ENCODE measurements at regions not wholly inside any gene's neighbourhood (a gene's known extent, or its start where the extent isn't known, plus 50 kb on each side); places are given as distances from the start of the nearest gene placed in this dataset.
"Not testable (repeated sequence)": the region's sequence is repeated elsewhere in the genome, so short reads cannot be mapped to it uniquely, and the experiment has no call there.

- no peak for DNase-seq
Measured at GRCh38 chrX:122835886-122836285, 348.2 kb upstream of the GRIA3 start.

DNA sequence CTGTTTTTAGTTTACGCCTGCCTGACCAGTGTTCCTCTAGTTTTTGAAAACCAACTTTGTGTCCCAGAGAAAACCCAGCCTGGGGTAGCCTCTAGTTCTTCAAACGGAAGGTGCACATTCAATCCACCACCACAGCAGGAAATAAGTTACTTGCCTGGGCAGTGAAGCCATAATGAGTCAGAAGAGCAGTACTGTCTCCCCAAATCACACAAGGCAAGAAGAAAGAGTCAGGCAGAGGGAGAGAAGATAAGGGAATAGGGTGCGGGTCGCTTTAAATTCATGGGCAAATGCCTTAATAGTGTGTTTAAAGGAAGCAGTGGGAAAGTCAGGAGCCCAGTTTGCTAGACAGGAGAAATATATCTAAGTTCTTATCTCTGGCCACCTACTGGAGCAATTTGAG, 333.8 kb upstream of the GRIA3 start:
- DNase-seq: no peak

DNA sequence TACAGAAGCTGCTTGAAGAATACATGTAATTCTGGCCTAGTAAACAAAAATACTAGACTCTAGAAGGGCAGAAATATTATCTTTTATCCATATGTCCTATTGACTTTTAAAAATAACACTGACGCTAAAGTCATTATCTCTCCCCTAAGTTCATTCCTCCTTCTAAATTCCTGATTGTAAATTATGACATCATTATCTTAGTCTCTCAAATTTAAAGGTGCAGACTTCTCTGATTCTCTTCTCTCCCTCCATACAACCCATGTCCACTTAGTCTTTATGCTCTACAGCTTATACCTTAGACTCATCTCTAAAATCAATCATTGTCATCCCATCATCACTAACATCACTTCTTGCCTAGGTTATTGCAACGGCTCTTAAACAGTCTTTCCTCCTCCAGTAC, 327.9 kb upstream of the GRIA3 start:
- DNase-seq: no peak

- DNase-seq: no peak
Measured at GRCh38 chrX:122857734-122858133, 326.3 kb upstream of the GRIA3 start.

GRCh38 chrX:122863067-122863466, 321.0 kb upstream of the GRIA3 start:
- no peak for DNase-seq

GRCh38 chrX:122866532-122866931, 317.5 kb upstream of the GRIA3 start:
- no peak for DNase-seq

- DNase-seq: no peak
Measured at GRCh38 chrX:122868631-122869030, 315.4 kb upstream of the GRIA3 start.

DNA sequence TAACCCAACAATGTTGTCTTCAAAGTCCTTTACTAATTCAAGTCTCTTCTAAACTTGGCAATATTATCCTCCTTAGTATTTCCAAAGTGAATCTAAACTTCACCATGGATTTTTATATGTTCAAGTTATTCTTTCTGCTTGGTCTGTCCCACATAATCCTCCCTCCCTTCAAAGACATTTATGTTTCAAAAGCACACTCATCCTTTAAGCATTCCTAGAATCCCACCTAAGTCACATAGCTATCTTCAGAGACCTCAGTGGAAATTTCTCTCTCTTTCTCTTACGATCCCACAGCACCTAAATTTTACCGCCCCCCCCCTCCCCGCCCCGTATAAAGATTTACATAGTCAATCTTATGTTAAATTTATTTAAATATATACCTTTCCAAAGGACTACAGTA, 314.9 kb upstream of the GRIA3 start:
- no peak for DNase-seq

DNA sequence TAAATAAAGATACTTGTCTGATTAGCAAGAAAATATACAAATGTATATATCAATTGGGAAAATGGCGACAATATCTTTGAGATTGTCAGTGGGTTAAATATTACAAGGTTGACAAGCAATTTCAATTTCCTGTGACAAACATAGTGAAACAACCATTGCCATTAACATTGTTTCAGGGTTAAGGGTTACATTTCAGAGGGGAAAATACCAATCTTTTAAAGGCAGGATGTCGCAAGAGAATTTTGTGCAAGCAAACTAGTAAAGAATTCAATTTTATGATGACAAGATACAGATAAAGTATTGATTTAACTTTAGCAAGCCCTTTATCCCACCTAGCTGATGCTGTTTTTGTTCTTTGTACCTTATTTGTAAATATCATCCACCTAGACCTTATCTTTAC, 305.8 kb upstream of the GRIA3 start:
- no peak for DNase-seq

DNA sequence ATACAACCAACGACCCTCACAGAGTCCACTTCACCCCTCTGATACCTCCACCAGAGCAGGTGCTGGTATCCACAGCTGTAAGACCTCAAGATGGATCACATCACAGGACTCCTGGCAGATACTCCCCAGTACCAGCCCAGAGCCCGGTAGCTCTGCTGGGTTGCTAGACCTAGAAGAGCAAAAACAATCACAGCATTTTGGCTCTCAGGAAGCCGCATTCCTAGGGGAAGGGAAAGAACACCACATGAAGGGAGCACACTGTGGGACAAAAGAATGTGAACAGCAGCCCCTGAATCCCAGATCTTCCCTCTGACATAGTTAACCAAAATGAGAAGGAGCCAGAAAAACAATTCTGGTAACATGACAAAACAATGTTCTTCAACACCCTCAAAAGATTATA, 303.1 kb upstream of the GRIA3 start:
- no peak for DNase-seq

DNA sequence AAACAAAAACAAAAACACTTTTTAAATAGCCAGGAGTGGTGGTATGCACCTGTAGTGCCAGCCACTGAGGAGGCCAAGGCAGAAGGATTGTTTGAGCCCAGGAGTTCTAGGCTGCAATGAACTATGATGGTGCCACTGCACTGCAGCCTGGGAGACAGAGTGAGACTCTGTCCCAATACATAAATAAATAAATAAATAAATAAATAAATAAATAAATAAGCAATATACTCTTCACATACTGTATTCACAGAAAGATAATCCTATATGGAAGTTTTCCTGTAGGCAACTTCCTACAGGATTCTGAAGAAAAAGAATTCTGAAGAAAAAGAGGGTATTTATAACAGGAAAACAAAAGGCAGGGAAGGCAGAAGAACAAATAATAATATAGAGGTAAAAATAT, 293.3 kb upstream of the GRIA3 start:
- DNase-seq: no peak

DNA sequence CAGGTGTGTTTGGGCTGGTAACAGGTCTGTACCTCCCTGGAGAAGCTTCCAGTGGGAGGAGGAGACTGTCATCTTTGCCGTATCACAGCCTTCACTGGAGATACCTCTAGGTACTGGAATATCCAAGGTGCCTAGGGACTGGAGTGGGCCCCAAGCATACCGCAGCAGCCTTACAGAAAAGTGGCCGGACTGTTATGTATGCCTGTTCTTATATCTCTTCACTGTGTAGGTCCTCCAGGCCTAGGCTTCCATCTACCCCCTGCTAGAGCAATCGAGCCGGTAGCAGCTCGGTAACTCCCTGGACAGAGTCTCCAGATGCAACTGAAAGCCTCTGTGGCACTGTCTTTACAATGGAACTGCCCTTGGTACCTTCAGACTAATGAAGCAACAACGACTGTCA, 277.4 kb upstream of the GRIA3 start:
- DNase-seq: no peak

DNA sequence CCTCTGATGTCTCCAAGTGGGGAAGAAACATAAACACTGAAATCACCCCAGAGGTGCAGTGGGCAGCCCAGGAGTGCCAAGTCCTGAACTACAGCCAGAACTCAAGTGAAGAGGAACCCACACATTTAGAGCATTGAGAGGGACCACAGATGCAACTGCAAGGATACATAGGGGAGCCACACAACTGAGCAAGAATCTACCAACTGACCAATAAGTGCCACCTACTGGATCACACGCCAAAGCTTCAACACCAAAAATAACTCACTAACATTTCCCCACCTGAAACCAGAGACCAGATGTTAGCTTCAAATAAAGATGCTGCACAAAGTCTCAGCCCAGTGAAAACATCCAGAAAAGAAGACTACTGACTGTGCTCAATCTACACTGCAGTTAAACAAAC, 276.7 kb upstream of the GRIA3 start:
- DNase-seq: no peak

- DNase-seq: no peak
Measured at GRCh38 chrX:122910697-122911096, 273.4 kb upstream of the GRIA3 start.

DNA sequence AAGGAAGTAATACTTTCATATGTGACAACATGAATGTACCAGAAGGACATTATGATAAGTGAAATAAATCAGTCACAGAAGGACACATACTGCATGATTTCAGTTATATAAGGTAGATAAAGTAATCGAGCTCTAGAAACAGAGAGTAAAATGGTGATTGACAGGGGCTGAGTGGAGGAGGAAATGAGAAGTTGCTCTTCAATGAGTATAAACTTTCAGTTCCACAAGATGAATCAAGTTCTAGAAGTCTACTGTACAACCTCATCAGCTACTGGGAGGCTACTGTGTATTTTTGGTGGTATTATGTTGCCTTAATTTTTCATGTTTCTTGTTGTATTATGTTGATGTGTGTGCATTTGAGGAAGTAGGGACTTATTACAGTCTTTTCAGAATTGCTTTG, 270.9 kb upstream of the GRIA3 start:
- DNase-seq: no peak

DNA sequence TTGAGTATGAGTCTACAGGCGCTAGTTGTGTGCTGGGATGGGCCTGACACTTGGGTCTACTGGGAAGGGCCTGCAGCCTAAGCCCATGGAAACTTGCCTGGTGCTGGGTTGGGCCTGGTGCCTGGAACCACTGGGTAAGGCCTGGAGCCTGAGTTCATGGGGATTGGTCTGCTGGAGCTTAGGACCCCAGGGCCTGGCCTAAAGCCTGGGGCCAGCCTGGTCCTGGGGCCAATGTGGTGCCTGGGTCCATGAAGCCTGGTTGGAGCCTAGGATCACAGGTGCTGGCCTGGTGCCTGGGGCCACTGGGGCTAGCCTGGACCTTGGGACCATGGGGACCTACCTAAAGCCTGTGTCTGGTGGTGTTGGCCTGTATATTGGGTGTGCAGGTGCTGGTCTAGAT, 270.3 kb upstream of the GRIA3 start:
- no peak for DNase-seq

DNA sequence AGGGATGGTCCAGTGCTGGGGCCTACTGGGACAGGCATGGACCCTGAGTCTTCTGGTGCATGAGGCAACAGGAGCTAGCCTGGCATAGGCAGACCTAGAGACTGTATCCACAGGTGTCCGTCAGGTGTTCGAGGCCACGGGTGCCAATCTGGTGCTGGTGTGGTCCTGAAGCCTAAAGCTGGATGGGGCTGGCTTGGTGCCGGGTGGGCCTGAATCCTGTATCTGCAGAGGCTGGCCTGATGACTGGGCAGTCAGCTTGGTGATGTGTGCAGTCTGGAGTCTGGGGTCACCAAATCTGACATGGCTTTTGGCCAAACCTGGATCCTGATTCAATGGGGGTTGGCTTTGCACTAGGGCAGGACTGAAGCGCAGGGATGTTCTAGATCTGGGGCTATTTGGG, 269.8 kb upstream of the GRIA3 start:
- no peak for DNase-seq

- DNase-seq: no peak
Measured at GRCh38 chrX:122934131-122934530, 249.9 kb upstream of the GRIA3 start.

DNA sequence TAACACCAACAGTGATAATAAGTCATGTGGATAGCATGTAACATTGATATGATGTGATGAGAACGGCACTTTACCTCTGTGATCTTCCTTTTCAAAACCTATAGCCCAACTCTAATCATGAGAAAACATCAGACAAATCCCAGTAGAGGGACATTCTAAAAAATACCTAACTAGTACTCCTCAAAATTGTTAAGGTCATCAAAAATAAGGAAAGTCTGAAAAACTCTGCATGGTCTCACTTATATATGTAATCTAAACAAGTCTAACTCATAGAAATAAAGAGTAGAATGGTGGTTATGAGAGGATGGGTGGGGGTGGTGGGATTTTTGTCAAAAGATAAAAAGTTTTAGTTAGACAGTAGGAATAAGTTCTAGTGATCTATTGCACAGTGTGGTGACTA, 243.9 kb upstream of the GRIA3 start:
- no peak for DNase-seq

- no peak for DNase-seq
Measured at GRCh38 chrX:122941806-122942205, 242.3 kb upstream of the GRIA3 start.

- DNase-seq: no peak
Measured at GRCh38 chrX:122943918-122944317, 240.2 kb upstream of the GRIA3 start.

DNA sequence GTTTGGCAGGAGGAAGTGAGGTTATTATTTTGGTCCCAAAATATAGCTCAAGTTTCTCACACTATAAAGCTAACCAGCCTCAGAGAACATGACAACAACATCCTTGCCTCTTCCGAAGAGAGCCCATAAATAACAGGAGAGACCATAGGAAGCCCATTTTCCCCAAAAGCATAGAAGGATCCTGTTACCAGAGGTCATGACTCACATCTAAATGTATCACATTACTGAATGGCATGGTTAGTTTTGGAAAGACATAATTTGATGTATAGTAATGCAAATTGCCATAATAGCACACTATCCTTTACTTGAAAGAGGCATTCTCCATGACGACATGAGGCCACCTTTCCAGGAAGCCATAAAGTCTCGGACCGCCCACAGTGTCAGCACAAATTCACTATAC, 238.8 kb upstream of the GRIA3 start:
- no peak for DNase-seq

DNA sequence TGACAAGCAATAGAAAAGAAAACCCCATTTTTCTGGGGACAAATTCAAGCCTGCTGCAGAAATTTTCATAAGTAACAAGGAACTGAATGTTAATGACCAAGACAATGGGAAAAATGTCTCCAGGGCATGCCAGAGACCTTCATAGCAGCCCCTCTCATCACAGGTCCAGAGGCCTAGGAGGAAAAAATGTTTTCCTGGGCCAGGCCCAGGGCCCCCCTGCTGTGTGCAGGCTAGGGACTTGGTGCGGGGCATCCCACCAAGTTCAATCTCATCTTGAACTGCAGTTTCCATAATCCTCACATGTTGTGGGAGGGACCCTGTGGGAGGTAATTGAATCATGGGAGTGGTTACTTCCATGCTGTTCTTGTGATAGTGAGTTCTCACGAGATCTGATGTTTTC, 211.5 kb upstream of the GRIA3 start:
- no peak for DNase-seq

GRCh38 chrX:122982521-122982920, 201.6 kb upstream of the GRIA3 start:
- no peak for DNase-seq

GRCh38 chrX:123002844-123003243, 181.2 kb upstream of the GRIA3 start:
- DNase-seq: not testable (repeated sequence)

DNA sequence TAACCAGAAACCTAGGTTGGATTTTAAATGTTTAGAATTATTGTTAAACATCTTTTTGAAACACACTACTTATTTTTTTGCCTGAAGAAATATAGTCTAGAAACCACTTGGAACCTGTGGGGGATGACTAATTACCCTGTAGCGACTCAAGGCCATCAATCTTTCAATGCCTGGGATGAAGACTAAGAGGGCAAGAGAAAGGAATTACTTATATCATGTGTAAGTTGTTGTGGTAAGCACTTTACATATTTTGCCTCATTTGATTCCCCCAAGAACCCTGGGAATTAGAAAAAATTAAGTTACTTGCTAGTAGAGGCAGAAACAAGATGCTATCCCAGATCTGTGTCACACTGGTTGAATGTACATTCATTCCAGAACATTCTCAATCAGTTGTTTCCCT, 170.9 kb upstream of the GRIA3 start:
- DNase-seq: no peak

Data from CD4-positive, alpha-beta T cell treated with Interleukin-17A for 1 hour (primary cell).